GM23338 (cell line): ENCODE measurements at regions not wholly inside any gene's neighbourhood (a gene's known extent, or its start where the extent isn't known, plus 50 kb on each side); places are given as distances from the start of the nearest gene placed in this dataset.

Experiments used
- ATAC-seq: fragments of 200-7000 bp; cut with Tn5 transposase; 3 replicates; pipeline ENCODE4 v1.9.1; 2020
- DNase-seq: peaks from one replicate; pipeline ENCODE4 v3.0.0-alpha.2; 2015; ENCODE audit warnings: low spot score
- H2AFZ ChIP-seq: fragments of 200-600 bp; sonication (generic); 2 replicates; pipeline ENCODE4 v1.8.0; 2016; ENCODE audit warnings: antibody characterized with exemption, mild to moderate bottlenecking, moderate library complexity
- H3F3A ChIP-seq: fragments of 200-600 bp; sonication (generic); replicated peaks from 2 replicates; pipeline ENCODE4 v1.8.0; 2017; ENCODE audit warnings: antibody characterized with exemption, mixed run types, low read depth
- H3K27ac ChIP-seq: fragments of 200-600 bp; sonication (generic); 2 replicates; pipeline ENCODE4 v1.6.1; 2016; ENCODE audit warnings: low read depth
- H3K27me3 ChIP-seq: fragments of 200-600 bp; sonication (generic); 2 replicates; pipeline ENCODE4 v1.8.0; 2016; ENCODE audit warnings: mild to moderate bottlenecking, mixed run types, moderate library complexity; ENCODE audit not compliant: insufficient read depth
- H3K36me3 ChIP-seq: fragments of 200-600 bp; sonication (generic); 2 replicates; pipeline ENCODE4 v1.8.0; 2016; ENCODE audit warnings: mild to moderate bottlenecking; ENCODE audit not compliant: insufficient read depth
- H3K4me1 ChIP-seq: fragments of 200-600 bp; sonication (generic); 2 replicates; pipeline ENCODE4 v1.8.0; 2016; ENCODE audit warnings: mild to moderate bottlenecking, moderate library complexity; ENCODE audit not compliant: insufficient read depth
- H3K4me2 ChIP-seq: fragments of 200-600 bp; sonication (generic); 2 replicates; pipeline ENCODE4 v1.7.1; 2017; ENCODE audit warnings: mixed run types
- H3K4me3 ChIP-seq: fragments of 200-600 bp; sonication (generic); 2 replicates; pipeline ENCODE4 v1.6.1; 2016; ENCODE audit warnings: mixed run types
- H3K79me2 ChIP-seq: fragments of 200-600 bp; sonication (generic); replicated peaks from 2 replicates; pipeline ENCODE4 v1.8.0; 2017; ENCODE audit warnings: mild to moderate bottlenecking; ENCODE audit not compliant: insufficient read depth
- H3K9me2 ChIP-seq: fragments of 200-600 bp; sonication (generic); 2 replicates; pipeline ENCODE4 v1.8.0; 2017; ENCODE audit not compliant: insufficient read depth
- H4K20me1 ChIP-seq: fragments of 200-600 bp; sonication (generic); replicated peaks from 2 replicates; pipeline ENCODE4 v1.8.0; 2017; ENCODE audit warnings: mild to moderate bottlenecking; ENCODE audit not compliant: insufficient read depth
- H3K27ac Mint-ChIP-seq: 2 replicates; pipeline ENCODE4 v1.8.0; 2020; ENCODE audit warnings: inconsistent platforms, mild to moderate bottlenecking, moderate library complexity, mixed read lengths
- H3K27me3 Mint-ChIP-seq: 3 replicates; pipeline ENCODE4 v1.8.0; 2022; ENCODE audit warnings: low read depth, mild to moderate bottlenecking, moderate library complexity, mixed read lengths, inconsistent platforms; ENCODE audit not compliant: insufficient read depth, poor library complexity
- H3K36me3 Mint-ChIP-seq: 3 replicates; pipeline ENCODE4 v1.8.0; 2021; ENCODE audit warnings: low read depth, mild to moderate bottlenecking, inconsistent platforms, moderate library complexity, mixed read lengths
- H3K4me1 Mint-ChIP-seq: 3 replicates; pipeline ENCODE4 v1.8.0; 2020; ENCODE audit warnings: mild to moderate bottlenecking, inconsistent platforms, mixed read lengths
- H3K4me3 Mint-ChIP-seq: 3 replicates; pipeline ENCODE4 v1.8.0; 2021; ENCODE audit warnings: moderate library complexity, mild to moderate bottlenecking, inconsistent platforms, mixed read lengths
- H3K9me3 Mint-ChIP-seq: 3 replicates; pipeline ENCODE4 v1.8.0; 2020; ENCODE audit warnings: moderate library complexity, mild to moderate bottlenecking, inconsistent platforms, mixed read lengths
- CREB1 ChIP-seq: fragments of 250-450 bp; sonication (Bioruptor Pico); IDR thresholded peaks from 2 replicates; pipeline ENCODE4 v1.5.0; 2020; ENCODE audit warnings: low read depth, mild to moderate bottlenecking, moderate library complexity
- EZH2phosphoT487 ChIP-seq: fragments of 200-600 bp; sonication (generic); IDR thresholded peaks from one replicate; pipeline ENCODE4 v1.8.1; 2018; ENCODE audit warnings: antibody characterized with exemption; ENCODE audit not compliant: unreplicated experiment
- JUNB ChIP-seq: IDR thresholded peaks from one replicate; pipeline ENCODE4 v1.6.1; 2016; ENCODE audit warnings: antibody characterized with exemption; ENCODE audit not compliant: unreplicated experiment
- NANOG ChIP-seq: IDR thresholded peaks from 2 replicates; pipeline ENCODE4 v1.6.1; 2016; ENCODE audit warnings: antibody characterized with exemption, borderline replicate concordance
- ZNF114 ChIP-seq: fragments of 250-450 bp; sonication (Bioruptor Pico); IDR thresholded peaks from 2 replicates; pipeline ENCODE4 v1.5.0; 2020; ENCODE audit warnings: mild to moderate bottlenecking, moderate library complexity
- ZNF331 ChIP-seq: fragments of 250-450 bp; sonication (Bioruptor Pico); IDR thresholded peaks from 2 replicates; pipeline ENCODE4 v1.5.0; 2020; ENCODE audit warnings: low read depth, mild to moderate bottlenecking, moderate library complexity
- TF ChIP-seq, protein P1 (sequence below): IDR thresholded peaks from 2 replicates; pipeline ENCODE4 v1.6.1; 2016; ENCODE audit warnings: antibody characterized with exemption
- TF ChIP-seq, protein P2 (sequence below): fragments of 250-450 bp; sonication (Bioruptor Pico); IDR thresholded peaks from 2 replicates; pipeline ENCODE4 v1.5.0; 2020; ENCODE audit warnings: mild to moderate bottlenecking, moderate library complexity

DNA sequence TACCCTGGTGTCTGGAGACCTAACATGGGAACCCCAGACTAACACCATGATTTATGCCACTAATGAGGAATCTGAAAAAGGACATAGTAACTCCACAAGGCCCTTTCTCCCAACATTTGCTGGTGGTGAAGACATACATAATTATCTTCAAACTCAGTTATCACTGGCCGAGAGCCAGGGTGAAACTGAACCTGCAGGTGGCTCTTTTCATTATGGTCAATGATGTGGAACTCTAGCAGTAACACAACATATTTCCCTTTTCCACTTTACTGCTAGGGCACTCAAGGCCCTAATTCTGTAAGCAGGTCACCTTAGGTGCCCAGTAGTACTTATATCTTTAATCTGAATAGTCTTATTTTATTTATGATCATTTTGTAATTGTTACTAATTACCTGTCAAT lies 326.4 kb upstream of the SATB1 start:
- Histone ChIP-seq H3K79me2 (no peaks in the 10 kb centered on the region), H3K9me2 (no peaks in the 10 kb centered on the region), H4K20me1 (no peaks in the 10 kb centered on the region), H3K4me1 (no peaks in the 10 kb centered on the region), H3K27me3 (no peaks in the 10 kb centered on the region), H3F3A (no peaks in the 10 kb centered on the region), H3K27ac (no peak overlapping the region), H3K4me2 (no peak overlapping the region), H3K4me3 (no peak overlapping the region), H2AFZ (no peak overlapping the region), H3K36me3 (no peaks in the 10 kb centered on the region)
- Mint-ChIP-seq H3K9me3 (no peaks in the 10 kb centered on the region), H3K4me3 (no peak overlapping the region), H3K27ac (no peak overlapping the region), H3K36me3 (no peaks in the 10 kb centered on the region), H3K4me1 (no peaks in the 10 kb centered on the region), H3K27me3 (peaks cover 2% of the 10 kb centered on the region)
- ATAC-seq (no peak), DNase-seq (no peak)
- TF ChIP-seq EZH2phosphoT487 (no peak), ZNF331 (CRISPR knock-in tag) (no peak), ZNF114 (no peak), NANOG (no peak)
- TF ChIP-seq, protein P1, sequence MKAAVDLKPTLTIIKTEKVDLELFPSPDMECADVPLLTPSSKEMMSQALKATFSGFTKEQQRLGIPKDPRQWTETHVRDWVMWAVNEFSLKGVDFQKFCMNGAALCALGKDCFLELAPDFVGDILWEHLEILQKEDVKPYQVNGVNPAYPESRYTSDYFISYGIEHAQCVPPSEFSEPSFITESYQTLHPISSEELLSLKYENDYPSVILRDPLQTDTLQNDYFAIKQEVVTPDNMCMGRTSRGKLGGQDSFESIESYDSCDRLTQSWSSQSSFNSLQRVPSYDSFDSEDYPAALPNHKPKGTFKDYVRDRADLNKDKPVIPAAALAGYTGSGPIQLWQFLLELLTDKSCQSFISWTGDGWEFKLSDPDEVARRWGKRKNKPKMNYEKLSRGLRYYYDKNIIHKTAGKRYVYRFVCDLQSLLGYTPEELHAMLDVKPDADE = no peak
- TF ChIP-seq, protein P2, sequence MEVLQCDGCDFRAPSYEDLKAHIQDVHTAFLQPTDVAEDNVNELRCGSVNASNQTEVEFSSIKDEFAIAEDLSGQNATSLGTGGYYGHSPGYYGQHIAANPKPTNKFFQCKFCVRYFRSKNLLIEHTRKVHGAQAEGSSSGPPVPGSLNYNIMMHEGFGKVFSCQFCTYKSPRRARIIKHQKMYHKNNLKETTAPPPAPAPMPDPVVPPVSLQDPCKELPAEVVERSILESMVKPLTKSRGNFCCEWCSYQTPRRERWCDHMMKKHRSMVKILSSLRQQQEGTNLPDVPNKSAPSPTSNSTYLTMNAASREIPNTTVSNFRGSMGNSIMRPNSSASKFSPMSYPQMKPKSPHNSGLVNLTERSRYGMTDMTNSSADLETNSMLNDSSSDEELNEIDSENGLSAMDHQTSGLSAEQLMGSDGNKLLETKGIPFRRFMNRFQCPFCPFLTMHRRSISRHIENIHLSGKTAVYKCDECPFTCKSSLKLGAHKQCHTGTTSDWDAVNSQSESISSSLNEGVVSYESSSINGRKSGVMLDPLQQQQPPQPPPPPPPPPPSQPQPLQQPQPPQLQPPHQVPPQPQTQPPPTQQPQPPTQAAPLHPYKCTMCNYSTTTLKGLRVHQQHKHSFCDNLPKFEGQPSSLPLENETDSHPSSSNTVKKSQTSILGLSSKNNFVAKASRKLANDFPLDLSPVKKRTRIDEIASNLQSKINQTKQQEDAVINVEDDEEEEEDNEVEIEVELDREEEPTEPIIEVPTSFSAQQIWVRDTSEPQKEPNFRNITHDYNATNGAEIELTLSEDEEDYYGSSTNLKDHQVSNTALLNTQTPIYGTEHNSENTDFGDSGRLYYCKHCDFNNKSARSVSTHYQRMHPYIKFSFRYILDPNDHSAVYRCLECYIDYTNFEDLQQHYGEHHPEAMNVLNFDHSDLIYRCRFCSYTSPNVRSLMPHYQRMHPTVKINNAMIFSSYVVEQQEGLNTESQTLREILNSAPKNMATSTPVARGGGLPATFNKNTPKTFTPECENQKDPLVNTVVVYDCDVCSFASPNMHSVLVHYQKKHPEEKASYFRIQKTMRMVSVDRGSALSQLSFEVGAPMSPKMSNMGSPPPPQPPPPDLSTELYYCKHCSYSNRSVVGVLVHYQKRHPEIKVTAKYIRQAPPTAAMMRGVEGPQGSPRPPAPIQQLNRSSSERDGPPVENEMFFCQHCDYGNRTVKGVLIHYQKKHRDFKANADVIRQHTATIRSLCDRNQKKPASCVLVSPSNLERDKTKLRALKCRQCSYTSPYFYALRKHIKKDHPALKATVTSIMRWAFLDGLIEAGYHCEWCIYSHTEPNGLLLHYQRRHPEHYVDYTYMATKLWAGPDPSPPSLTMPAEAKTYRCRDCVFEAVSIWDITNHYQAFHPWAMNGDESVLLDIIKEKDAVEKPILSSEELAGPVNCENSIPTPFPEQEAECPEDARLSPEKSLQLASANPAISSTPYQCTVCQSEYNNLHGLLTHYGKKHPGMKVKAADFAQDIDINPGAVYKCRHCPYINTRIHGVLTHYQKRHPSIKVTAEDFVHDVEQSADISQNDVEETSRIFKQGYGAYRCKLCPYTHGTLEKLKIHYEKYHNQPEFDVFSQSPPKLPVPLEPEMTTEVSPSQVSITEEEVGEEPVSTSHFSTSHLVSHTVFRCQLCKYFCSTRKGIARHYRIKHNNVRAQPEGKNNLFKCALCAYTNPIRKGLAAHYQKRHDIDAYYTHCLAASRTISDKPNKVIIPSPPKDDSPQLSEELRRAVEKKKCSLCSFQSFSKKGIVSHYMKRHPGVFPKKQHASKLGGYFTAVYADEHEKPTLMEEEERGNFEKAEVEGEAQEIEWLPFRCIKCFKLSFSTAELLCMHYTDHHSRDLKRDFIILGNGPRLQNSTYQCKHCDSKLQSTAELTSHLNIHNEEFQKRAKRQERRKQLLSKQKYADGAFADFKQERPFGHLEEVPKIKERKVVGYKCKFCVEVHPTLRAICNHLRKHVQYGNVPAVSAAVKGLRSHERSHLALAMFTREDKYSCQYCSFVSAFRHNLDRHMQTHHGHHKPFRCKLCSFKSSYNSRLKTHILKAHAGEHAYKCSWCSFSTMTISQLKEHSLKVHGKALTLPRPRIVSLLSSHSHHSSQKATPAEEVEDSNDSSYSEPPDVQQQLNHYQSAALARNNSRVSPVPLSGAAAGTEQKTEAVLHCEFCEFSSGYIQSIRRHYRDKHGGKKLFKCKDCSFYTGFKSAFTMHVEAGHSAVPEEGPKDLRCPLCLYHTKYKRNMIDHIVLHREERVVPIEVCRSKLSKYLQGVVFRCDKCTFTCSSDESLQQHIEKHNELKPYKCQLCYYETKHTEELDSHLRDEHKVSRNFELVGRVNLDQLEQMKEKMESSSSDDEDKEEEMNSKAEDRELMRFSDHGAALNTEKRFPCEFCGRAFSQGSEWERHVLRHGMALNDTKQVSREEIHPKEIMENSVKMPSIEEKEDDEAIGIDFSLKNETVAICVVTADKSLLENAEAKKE (CRISPR knock-in tag) = no peak

DNA sequence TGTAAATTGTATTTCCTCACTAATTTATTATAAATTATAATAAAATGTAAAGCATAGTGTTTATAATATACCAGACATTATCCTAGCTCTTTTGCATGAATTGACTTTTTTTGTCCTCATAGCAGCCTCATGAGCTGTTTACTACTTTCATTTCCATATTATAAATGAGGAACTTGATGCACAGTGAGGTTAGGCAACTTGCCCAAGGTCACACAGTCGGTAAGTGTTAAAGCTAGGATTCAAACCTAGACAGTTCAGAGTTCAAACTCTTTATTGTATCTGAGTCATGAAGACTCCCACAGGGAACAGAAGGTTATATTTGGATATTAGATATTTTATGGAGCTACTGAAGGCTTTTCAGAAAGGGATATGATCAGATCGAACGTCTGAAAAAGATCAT lies 322.2 kb upstream of the SATB1 start:
- H3K27me3 Mint-ChIP-seq = peaks cover 2% of the 10 kb centered on the region
- no peak overlapping the region for H3K4me2 ChIP-seq
- no peaks in the 10 kb centered on the region for H3K79me2 ChIP-seq
- no peaks in the 10 kb centered on the region for H4K20me1 ChIP-seq
- H3K27ac ChIP-seq = no peak overlapping the region
- H3K4me3 Mint-ChIP-seq = no peak overlapping the region
- no peaks in the 10 kb centered on the region for H3K4me1 ChIP-seq
- no peak for DNase-seq
- no peaks in the 10 kb centered on the region for H3F3A ChIP-seq
- no peak overlapping the region for H3K27ac Mint-ChIP-seq
- no peaks in the 10 kb centered on the region for H3K36me3 ChIP-seq
- H3K27me3 ChIP-seq = no peaks in the 10 kb centered on the region
- no peaks in the 10 kb centered on the region for H3K36me3 Mint-ChIP-seq
- no peaks in the 10 kb centered on the region for H3K4me1 Mint-ChIP-seq
- ATAC-seq = no peak
- H2AFZ ChIP-seq = no peak overlapping the region
- no peaks in the 10 kb centered on the region for H3K9me3 Mint-ChIP-seq
- H3K4me3 ChIP-seq = no peak overlapping the region
- no peaks in the 10 kb centered on the region for H3K9me2 ChIP-seq
- no peak for TF ChIP-seq ZNF114
- TF ChIP-seq CREB1 = no peak
- no peak for TF ChIP-seq JUNB
